CD4-positive, CD25-positive, alpha-beta regulatory T cell (primary cell): ENCODE measurements at regions not wholly inside any gene's neighbourhood (a gene's known extent, or its start where the extent isn't known, plus 50 kb on each side); places are given as distances from the start of the nearest gene placed in this dataset.

ENCODE experiments used
- ATAC-seq, 2 donors: fragments of 150-1000 bp; cut with Tn5 transposase; one replicate each; pipeline ENCODE4 v1.10.0; 2021; ENCODE audit warnings: low read depth in 2 of 2, moderate number of reproducible peaks in 2 of 2, moderate library complexity in 1 of 2
- DNase-seq, 3 donors: peaks; one replicate each; pipeline versions ENCODE4 v3.0.0 to v3.0.0-alpha.2; 2012 to 2022; ENCODE audit warnings: mixed read lengths in 1 of 3
- H3K27ac ChIP-seq: one replicate; pipeline ENCODE4 v1.7.0; 2013; ENCODE audit warnings: mild to moderate bottlenecking, low read length; ENCODE audit not compliant: insufficient read depth, poor library complexity, severe bottlenecking
- H3K27me3 ChIP-seq: one replicate; pipeline ENCODE4 v1.7.0; 2013; ENCODE audit warnings: low read length; ENCODE audit not compliant: control insufficient read depth, insufficient read depth
- H3K36me3 ChIP-seq: one replicate; pipeline ENCODE4 v1.7.0; 2013; ENCODE audit warnings: mild to moderate bottlenecking, low read length, moderate library complexity; ENCODE audit not compliant: control insufficient read depth, insufficient read depth
- H3K4me1 ChIP-seq: 2 replicates; pipeline ENCODE4 v1.7.0; 2013; ENCODE audit warnings: mild to moderate bottlenecking, low read length; ENCODE audit not compliant: insufficient read depth, control insufficient read depth, poor library complexity, severe bottlenecking
- H3K4me3 ChIP-seq: one replicate; pipeline ENCODE4 v1.7.0; 2013; ENCODE audit warnings: low read depth, mild to moderate bottlenecking, low read length, moderate library complexity
- H3K9me3 ChIP-seq, 2 experiments: 1 replicate in 1 of 2; 2 replicates in 1 of 2; pipeline ENCODE4 v1.7.0; 2013; ENCODE audit warnings: low read length in 2 of 2, mild to moderate bottlenecking in 1 of 2, moderate library complexity in 1 of 2; ENCODE audit not compliant: control insufficient read depth in 2 of 2
- H3K27ac Mint-ChIP-seq, 3 donors: one replicate each; pipeline ENCODE4 v1.8.0; 2020 to 2022; ENCODE audit warnings: mild to moderate bottlenecking in 3 of 3, mixed read lengths in 3 of 3, moderate library complexity in 2 of 3
- H3K27me3 Mint-ChIP-seq: one replicate; pipeline ENCODE4 v1.8.0; 2022; ENCODE audit warnings: mild to moderate bottlenecking, mixed read lengths
- H3K36me3 Mint-ChIP-seq: one replicate; pipeline ENCODE4 v1.8.0; 2020; ENCODE audit warnings: mixed read lengths
- H3K4me1 Mint-ChIP-seq, 4 donors: one replicate each; pipeline ENCODE4 v1.8.0; 2020 to 2022; ENCODE audit warnings: mixed read lengths in 4 of 4, mild to moderate bottlenecking in 1 of 4
- H3K4me3 Mint-ChIP-seq, 4 donors: one replicate each; pipeline ENCODE4 v1.8.0; 2020 to 2022; ENCODE audit warnings: mild to moderate bottlenecking in 4 of 4, mixed read lengths in 4 of 4, moderate library complexity in 3 of 4
- H3K9me3 Mint-ChIP-seq, 7 donors: one replicate each; pipeline ENCODE4 v1.8.0; 2020 to 2022; ENCODE audit warnings: mixed read lengths in 7 of 7, mild to moderate bottlenecking in 3 of 7, moderate library complexity in 2 of 7

DNA sequence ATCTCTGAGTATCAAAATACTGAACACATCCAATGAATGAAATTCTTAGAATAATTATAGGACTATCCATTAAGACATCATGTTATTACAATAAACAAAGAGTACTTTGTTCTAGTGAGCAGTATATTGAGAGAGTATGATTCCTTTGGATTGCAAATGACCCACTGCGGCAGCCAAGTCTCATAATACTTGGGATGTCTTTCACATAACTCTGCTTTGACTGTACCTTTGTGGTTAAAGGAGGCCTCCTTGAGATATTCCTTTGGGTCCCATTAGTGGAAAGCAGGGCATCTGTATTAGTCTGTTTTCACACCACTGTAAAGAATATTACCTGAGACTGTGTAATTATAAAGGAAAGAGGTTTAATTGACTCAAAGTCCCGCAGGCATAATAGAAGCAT is 593.8 kb downstream of the TRHDE start:
- Mint-ChIP-seq H3K4me3 (no peak overlapping the region), H3K27me3 (no peaks in the 10 kb centered on the region), H3K4me1 (no peaks in the 10 kb centered on the region), H3K9me3 (peaks cover 2 to 17% (median 4%) of the 10 kb centered on the region in 7 donors), H3K27ac (no peak overlapping the region), H3K36me3 (no peaks in the 10 kb centered on the region)
- no peaks in the 10 kb centered on the region for H3K36me3 ChIP-seq
- H3K27ac ChIP-seq: no peak overlapping the region
- no peaks in the 10 kb centered on the region for H3K27me3 ChIP-seq
- DNase-seq (no peak), ATAC-seq (no peak)
- no peaks in the 10 kb centered on the region for H3K9me3 ChIP-seq
- H3K4me3 ChIP-seq: no peak overlapping the region
- no peaks in the 10 kb centered on the region for H3K4me1 ChIP-seq

GRCh38 chr12:72869024-72869423 is 596.9 kb downstream of the TRHDE start:
- Histone ChIP-seq H3K27ac (no peak overlapping the region), H3K9me3 (no peaks in the 10 kb centered on the region), H3K36me3 (no peaks in the 10 kb centered on the region), H3K27me3 (no peaks in the 10 kb centered on the region), H3K4me1 (no peaks in the 10 kb centered on the region), H3K4me3 (no peak overlapping the region)
- Mint-ChIP-seq H3K9me3 (peaks cover 1 to 17% (median 4%) of the 10 kb centered on the region in 7 donors), H3K4me3 (no peak overlapping the region), H3K27ac (no peak overlapping the region), H3K4me1 (no peaks in the 10 kb centered on the region), H3K36me3 (no peaks in the 10 kb centered on the region), H3K27me3 (no peaks in the 10 kb centered on the region)
- ATAC-seq: no peak
- no peak for DNase-seq

DNA sequence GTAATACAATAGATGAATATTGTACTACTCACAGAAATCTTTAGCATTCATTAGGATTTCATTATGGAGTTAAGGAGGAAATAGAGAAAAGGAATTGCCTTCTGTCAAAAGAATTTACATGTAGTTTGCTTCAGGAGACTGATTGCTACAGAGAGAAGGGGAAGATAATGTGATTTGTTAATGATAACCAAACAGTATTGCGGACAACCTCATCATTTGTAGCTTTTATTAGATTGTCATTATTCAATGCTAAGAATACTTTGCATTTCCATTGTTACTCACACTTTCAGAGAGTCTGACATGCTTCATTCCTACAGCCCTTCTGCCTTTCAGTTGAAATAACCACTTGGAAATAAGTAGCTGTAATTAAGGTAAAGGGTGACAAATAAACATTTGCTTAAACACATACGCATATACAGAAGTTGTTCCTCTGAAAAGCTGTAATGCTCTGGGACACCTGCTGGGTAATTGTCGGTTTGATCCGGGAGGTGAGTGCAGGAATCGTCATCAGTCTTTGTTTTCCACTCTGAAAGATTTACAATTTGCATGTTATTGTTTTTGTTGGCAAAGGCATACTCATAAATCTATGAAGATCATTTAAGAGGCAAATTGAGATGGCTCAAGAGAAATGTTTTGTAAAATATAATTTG is 600.2 kb downstream of the TRHDE start:
- no peaks in the 10 kb centered on the region for H3K27me3 ChIP-seq
- H3K4me1 Mint-ChIP-seq: no peaks in the 10 kb centered on the region
- peaks cover 0 to 20% (median 4%) of the 10 kb centered on the region in 7 donors for H3K9me3 Mint-ChIP-seq
- no peak overlapping the region for H3K4me3 ChIP-seq
- no peaks in the 10 kb centered on the region for H3K36me3 Mint-ChIP-seq
- H3K27me3 Mint-ChIP-seq: no peaks in the 10 kb centered on the region
- H3K9me3 ChIP-seq: peaks cover 0 to 7% of the 10 kb centered on the region in 2 experiments
- no peaks in the 10 kb centered on the region for H3K36me3 ChIP-seq
- ATAC-seq: no peak
- no peak overlapping the region for H3K27ac ChIP-seq
- no peak overlapping the region for H3K27ac Mint-ChIP-seq
- H3K4me1 ChIP-seq: no peaks in the 10 kb centered on the region
- H3K4me3 Mint-ChIP-seq: no peak overlapping the region
- no peak for DNase-seq

- ATAC-seq (no peak), DNase-seq (no peak)
- no peaks in the 10 kb centered on the region for H3K36me3 ChIP-seq
- Mint-ChIP-seq H3K4me1 (no peaks in the 10 kb centered on the region), H3K9me3 (peaks cover 0 to 22% (median 5%) of the 10 kb centered on the region in 7 donors), H3K27ac (no peak overlapping the region), H3K27me3 (no peaks in the 10 kb centered on the region), H3K36me3 (no peaks in the 10 kb centered on the region), H3K4me3 (no peak overlapping the region)
- peaks cover 0 to 7% of the 10 kb centered on the region in 2 experiments for H3K9me3 ChIP-seq
- no peaks in the 10 kb centered on the region for H3K27me3 ChIP-seq
- H3K4me1 ChIP-seq: no peaks in the 10 kb centered on the region
- no peak overlapping the region for H3K4me3 ChIP-seq
- no peak overlapping the region for H3K27ac ChIP-seq
Measured at GRCh38 chr12:72872996-72873395, 600.8 kb downstream of the TRHDE start.

DNA sequence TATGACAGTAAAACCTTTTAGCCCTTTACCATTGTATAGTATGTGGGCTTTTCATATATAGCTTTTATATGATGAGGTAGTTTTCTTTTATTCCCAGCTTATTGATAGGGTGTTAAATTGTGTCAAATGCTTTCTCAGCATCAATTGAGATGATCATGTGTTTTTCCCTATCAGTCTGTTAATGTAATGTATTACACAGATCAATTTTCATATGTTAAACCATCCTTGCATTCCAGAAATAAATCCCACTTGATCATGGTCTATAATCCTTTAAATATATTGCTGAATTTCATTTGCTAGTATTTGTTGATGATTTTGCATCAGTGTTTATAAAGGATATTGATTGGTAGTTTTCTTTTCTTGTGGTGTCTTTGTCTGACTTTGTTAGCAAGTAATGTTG is 603.9 kb downstream of the TRHDE start:
- Histone ChIP-seq H3K4me3 (no peak overlapping the region), H3K27me3 (no peaks in the 10 kb centered on the region), H3K9me3 (peaks cover 0 to 7% of the 10 kb centered on the region in 2 experiments), H3K27ac (no peak overlapping the region), H3K36me3 (no peaks in the 10 kb centered on the region), H3K4me1 (no peaks in the 10 kb centered on the region)
- DNase-seq (no peak), ATAC-seq (no peak)
- Mint-ChIP-seq H3K4me1 (no peaks in the 10 kb centered on the region), H3K27ac (no peak overlapping the region), H3K9me3 (peaks cover 0 to 35% (median 5%) of the 10 kb centered on the region in 7 donors), H3K36me3 (no peaks in the 10 kb centered on the region), H3K27me3 (no peaks in the 10 kb centered on the region), H3K4me3 (no peak overlapping the region)

- H3K27me3 ChIP-seq: no peaks in the 10 kb centered on the region
- H3K27me3 Mint-ChIP-seq: no peaks in the 10 kb centered on the region
- ATAC-seq (no peak), DNase-seq (no peak)
- H3K9me3 Mint-ChIP-seq: peaks cover 0 to 5% (median 2%) of the 10 kb centered on the region in 7 donors
- no peaks in the 10 kb centered on the region for H3K36me3 Mint-ChIP-seq
- H3K4me3 ChIP-seq: no peak overlapping the region
- no peak overlapping the region for H3K27ac Mint-ChIP-seq
- no peaks in the 10 kb centered on the region for H3K9me3 ChIP-seq
- no peak overlapping the region for H3K27ac ChIP-seq
- H3K4me1 Mint-ChIP-seq: no peaks in the 10 kb centered on the region
- no peaks in the 10 kb centered on the region for H3K36me3 ChIP-seq
- no peak overlapping the region for H3K4me3 Mint-ChIP-seq
- H3K4me1 ChIP-seq: no peaks in the 10 kb centered on the region
Measured at GRCh38 chr12:72888693-72889092, 616.5 kb downstream of the TRHDE start.

DNA sequence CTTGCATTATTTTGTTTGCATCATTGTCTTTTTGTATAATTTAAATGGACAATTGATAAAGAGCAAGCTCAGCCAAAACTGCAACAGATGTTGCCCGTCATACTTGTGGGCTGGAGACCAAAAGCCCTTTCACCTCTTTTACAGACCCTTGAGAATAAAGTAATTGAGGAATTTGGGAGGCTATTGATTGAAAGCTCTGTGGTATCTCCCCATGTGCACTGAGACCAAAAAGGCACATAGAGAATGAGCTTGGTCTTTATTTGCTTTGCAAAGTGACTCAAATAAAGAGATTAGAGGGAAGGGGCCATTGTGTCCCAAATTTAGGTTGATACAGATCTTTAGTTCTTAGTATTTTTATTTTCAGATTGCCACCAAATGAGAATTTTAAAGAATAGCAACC is 617.6 kb downstream of the TRHDE start:
- Histone ChIP-seq H3K9me3 (no peaks in the 10 kb centered on the region), H3K36me3 (no peaks in the 10 kb centered on the region), H3K27me3 (no peaks in the 10 kb centered on the region), H3K27ac (no peak overlapping the region), H3K4me1 (no peaks in the 10 kb centered on the region), H3K4me3 (no peak overlapping the region)
- Mint-ChIP-seq H3K27me3 (no peaks in the 10 kb centered on the region), H3K4me1 (no peaks in the 10 kb centered on the region), H3K36me3 (no peaks in the 10 kb centered on the region), H3K9me3 (peaks cover 0 to 5% (median 2%) of the 10 kb centered on the region in 7 donors), H3K27ac (no peak overlapping the region), H3K4me3 (no peak overlapping the region)
- DNase-seq (no peak), ATAC-seq (no peak)

GRCh38 chr12:72901685-72902084 is 629.5 kb downstream of the TRHDE start:
- DNase-seq: no peak
- Histone ChIP-seq H3K4me1 (no peaks in the 10 kb centered on the region), H3K9me3 (no peaks in the 10 kb centered on the region), H3K36me3 (no peaks in the 10 kb centered on the region), H3K27ac (no peak overlapping the region), H3K27me3 (no peaks in the 10 kb centered on the region), H3K4me3 (no peak overlapping the region)
- H3K4me3 Mint-ChIP-seq: no peak overlapping the region
- ATAC-seq: no peak
- no peak overlapping the region for H3K27ac Mint-ChIP-seq
- no peaks in the 10 kb centered on the region for H3K4me1 Mint-ChIP-seq
- H3K27me3 Mint-ChIP-seq: no peaks in the 10 kb centered on the region
- peaks cover 2 to 9% (median 5%) of the 10 kb centered on the region in 7 donors for H3K9me3 Mint-ChIP-seq
- H3K36me3 Mint-ChIP-seq: no peaks in the 10 kb centered on the region
